ENCODE measurements at regions not wholly inside any gene's neighbourhood (a gene's known extent, or its start where the extent isn't known, plus 50 kb on each side); places are given as distances from the start of the nearest gene placed in this dataset.

GRCh38 chr3:901953-902778, 190.7 kb upstream of the CNTN6 start:
- POLR2A ChIA-PET: no interaction called here
- TF ChIP-seq RAD21 (IDR thresholded peaks at IDR 0.05; ENCODE audit: low read length) (peak; percentile 53), CTCF (IDR thresholded peaks at IDR 0.05) (peak; percentile 76), FOXM1 (IDR thresholded peaks at IDR 0.05; ENCODE audit: low read depth) (no peak), SMC3 (IDR thresholded peaks at IDR 0.05; ENCODE audit: low read depth, low read length) (0 out of 2 replicates have a peak, but pooled peaks have one; percentile 10)
- Histone ChIP-seq H3K4me3 (ENCODE audit: low read depth in 2 of 2, low read length in 1 of 2) (no peak overlapping the region), H4K20me1 (ENCODE audit: insufficient read depth) (no peaks in the 10 kb centered on the region), H3K9me2 (no peaks in the 10 kb centered on the region; the same call in 1 of the 2 replicates), H3K27me3 (ENCODE audit: insufficient read depth) (no peaks in the 10 kb centered on the region), H3K4me1 (ENCODE audit: control insufficient read depth in 1 of 2, insufficient read depth in 2 of 2, low read depth in 1 of 2, low read length in 1 of 2) (no peaks in the 10 kb centered on the region), H3K9ac (no peak overlapping the region), H3F3A (replicated peaks; ENCODE audit: insufficient read depth) (no peaks in the 10 kb centered on the region), H2AFZ (ENCODE audit: low read depth) (no peak overlapping the region), H3K9me3 (no peaks in the 10 kb centered on the region), H3K27ac (ENCODE audit: low read depth in 2 of 2, low read length in 1 of 2) (no peak overlapping the region), H3K79me2 (ENCODE audit: insufficient read depth) (no peaks in the 10 kb centered on the region), H3K4me2 (no peak overlapping the region), H3K36me3 (replicated peaks in 1 of 2; ENCODE audit: control insufficient read depth in 1 of 2, insufficient read depth in 2 of 2, low read length in 1 of 2) (no peaks in the 10 kb centered on the region)
- peak; percentile 3 for DNase-seq
- CTCF ChIA-PET: interaction anchor here (0.7 to 1.3 kb wide), 2 partner anchors 11 to 21 kb away, joined by 3 to 4 read pairs; no protein-coding TSS in a partner anchor
- WGBS (ENCODE audit: low lambda C conversion rate): 0% methylated on average over 2 of the region's 2 CpGs

- Histone ChIP-seq H3K36me3 (replicated peaks in 1 of 2; ENCODE audit: control insufficient read depth in 1 of 2, insufficient read depth in 2 of 2, low read length in 1 of 2) (no peaks in the 10 kb centered on the region), H3K9me3 (no peaks in the 10 kb centered on the region), H3K79me2 (ENCODE audit: insufficient read depth) (no peaks in the 10 kb centered on the region), H3K27ac (ENCODE audit: low read depth in 2 of 2, low read length in 1 of 2) (no peak overlapping the region), H3K4me1 (ENCODE audit: control insufficient read depth in 1 of 2, insufficient read depth in 2 of 2, low read depth in 1 of 2, low read length in 1 of 2) (no peaks in the 10 kb centered on the region), H3F3A (replicated peaks; ENCODE audit: insufficient read depth) (no peaks in the 10 kb centered on the region), H4K20me1 (ENCODE audit: insufficient read depth) (no peaks in the 10 kb centered on the region), H3K27me3 (ENCODE audit: insufficient read depth) (no peaks in the 10 kb centered on the region), H3K9me2 (no peaks in the 10 kb centered on the region; the same call in 1 of the 2 replicates), H3K4me3 (ENCODE audit: low read depth in 2 of 2, low read length in 1 of 2) (no peak overlapping the region), H3K4me2 (no peak overlapping the region), H2AFZ (ENCODE audit: low read depth) (no peak overlapping the region), H3K9ac (no peak overlapping the region)
- no peak for DNase-seq
- POLR2A ChIA-PET: no interaction called here
- CTCF ChIA-PET: no interaction called here
- TF ChIP-seq EP300 (IDR thresholded peaks at IDR 0.05; ENCODE audit: borderline replicate concordance in 1 of 2, low read depth in 1 of 2, low read length in 1 of 2) (no peak), GATA2 (CRISPR knock-in tag; IDR thresholded peaks at IDR 0.05) (no peak), TAF1 (IDR thresholded peaks at IDR 0.05; ENCODE audit: borderline replicate concordance, low read depth, low read length) (no peak)
- 12% methylated on average over 2 of the region's 2 CpGs for WGBS (ENCODE audit: low lambda C conversion rate)
Observed at GRCh38 chr3:905217-905616, 187.6 kb upstream of the CNTN6 start.

GRCh38 chr3:906739-907138, 186.1 kb upstream of the CNTN6 start:
- H3K4me3 ChIP-seq (ENCODE audit: low read depth in 2 of 2, low read length in 1 of 2): no peak overlapping the region
- CTCF ChIA-PET: no interaction called here
- no peak overlapping the region for H3K9ac ChIP-seq
- H3K4me1 ChIP-seq (ENCODE audit: control insufficient read depth in 1 of 2, insufficient read depth in 2 of 2, low read depth in 1 of 2, low read length in 1 of 2): no peaks in the 10 kb centered on the region
- no peak overlapping the region for H3K4me2 ChIP-seq
- POLR2A ChIA-PET: no interaction called here
- no peak overlapping the region for H3K27ac ChIP-seq (ENCODE audit: low read depth in 2 of 2, low read length in 1 of 2)
- no peaks in the 10 kb centered on the region for H3K79me2 ChIP-seq (ENCODE audit: insufficient read depth)
- H3K9me2 ChIP-seq: no peaks in the 10 kb centered on the region; the same call in 1 of the 2 replicates
- no peaks in the 10 kb centered on the region for H3F3A ChIP-seq (replicated peaks; ENCODE audit: insufficient read depth)
- no peaks in the 10 kb centered on the region for H3K27me3 ChIP-seq (ENCODE audit: insufficient read depth)
- H4K20me1 ChIP-seq (ENCODE audit: insufficient read depth): no peaks in the 10 kb centered on the region
- WGBS (ENCODE audit: low lambda C conversion rate): 9% methylated on average over 3 of the region's 3 CpGs
- no peak overlapping the region for H2AFZ ChIP-seq (ENCODE audit: low read depth)
- DNase-seq: no peak
- H3K9me3 ChIP-seq: no peaks in the 10 kb centered on the region
- no peaks in the 10 kb centered on the region for H3K36me3 ChIP-seq (replicated peaks in 1 of 2; ENCODE audit: control insufficient read depth in 1 of 2, insufficient read depth in 2 of 2, low read length in 1 of 2)
- TF ChIP-seq TEAD4 (IDR thresholded peaks at IDR 0.05; ENCODE audit: borderline replicate concordance, insufficient read depth) (no peak), ELF1 (IDR thresholded peaks at IDR 0.05) (no peak), JUND (IDR thresholded peaks at IDR 0.05) (no peak), RCOR1 (IDR thresholded peaks at IDR 0.05; ENCODE audit: low read length) (no peak), FOXM1 (IDR thresholded peaks at IDR 0.05; ENCODE audit: low read depth) (no peak), FOXJ3 (CRISPR knock-in tag; IDR thresholded peaks at IDR 0.05) (no peak), RAD21 (IDR thresholded peaks at IDR 0.05; ENCODE audit: low read length) (no peak), CTCF (IDR thresholded peaks at IDR 0.05) (no peak), FOSL2 (IDR thresholded peaks at IDR 0.05; ENCODE audit: borderline replicate concordance, low read depth) (no peak)
